ENCODE measurements at regions not wholly inside any gene's neighbourhood (a gene's known extent, or its start where the extent isn't known, plus 50 kb on each side); places are given as distances from the start of the nearest gene placed in this dataset.

DNA sequence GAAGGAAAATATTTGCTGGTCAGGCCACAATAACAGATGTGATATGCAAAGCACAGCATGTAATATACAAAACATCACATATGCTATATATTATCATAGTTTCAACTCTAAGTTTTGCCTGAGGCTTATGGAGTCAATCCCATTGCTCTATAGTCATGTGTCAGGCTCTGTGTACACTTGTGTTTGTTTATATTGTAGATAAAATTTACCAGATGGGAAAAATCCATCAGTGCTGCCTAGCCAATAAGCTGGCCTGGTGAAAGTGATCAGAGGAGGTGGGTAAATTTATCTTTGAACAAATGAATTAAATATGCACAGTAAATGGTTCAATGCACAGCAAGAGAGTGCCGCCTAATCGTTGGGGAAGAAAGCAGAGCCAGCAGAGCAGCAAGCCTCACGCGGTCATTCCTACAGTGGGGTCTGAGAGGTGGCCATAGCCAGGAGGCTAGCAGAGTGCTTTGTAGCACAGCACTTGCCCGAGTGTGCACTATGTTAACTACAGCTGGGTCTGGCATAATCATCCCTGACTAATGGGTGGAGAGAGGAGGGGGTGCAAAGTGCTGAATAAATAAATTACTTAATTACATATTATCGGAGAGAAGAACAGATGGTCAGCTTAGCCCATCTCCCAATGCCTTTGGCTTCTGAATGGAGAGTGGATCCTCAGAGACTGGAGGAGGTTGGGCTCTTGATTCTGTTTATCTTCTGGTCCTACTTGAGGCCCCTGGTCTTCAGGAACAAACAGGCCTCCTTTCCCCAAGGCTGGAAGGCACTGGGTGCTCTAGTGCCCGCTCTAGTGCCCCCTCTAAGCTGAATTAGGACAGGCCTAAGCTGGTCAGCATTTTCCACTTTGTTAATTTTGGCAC lies 153.5 kb downstream of the MAT2B start:
- FAIRE-seq = no peak
- ATAC-seq = no peak
- no peak for DNase-seq (ENCODE audit: low read depth, low spot score)
- H3K36me3 ChIP-seq (ENCODE audit: control insufficient read depth in 2 of 2, insufficient read depth in 2 of 2, low read length in 1 of 2) = no peaks in the 10 kb centered on the region
- ChIA-PET CTCF (no interaction called here), SMC1A (ENCODE audit: uncharacterized antibody, unreplicated experiment) (no interaction called here), POLR2A (no interaction called here), RAD21 (ENCODE audit: unreplicated experiment) (no interaction called here)
- in situ Hi-C loops (cut with MboI) = no loop called here
- WGBS (ENCODE audit: insufficient coverage, insufficient replicate concordance, low lambda C conversion rate, missing lambda C conversion rate) = 46% methylated on average over 7 of the region's 7 CpGs
- no peaks in the 10 kb centered on the region for H3K4me1 ChIP-seq (ENCODE audit: control insufficient read depth, insufficient read depth, low read length)
- no peak overlapping the region for H3K9ac ChIP-seq (ENCODE audit: control insufficient read depth, insufficient read depth, low read length)
- H3K27ac ChIP-seq (ENCODE audit: control insufficient read depth, insufficient read depth) = no peak overlapping the region
- H3K79me2 ChIP-seq (ENCODE audit: control insufficient read depth, insufficient read depth, low read length) = no peaks in the 10 kb centered on the region
- no peak overlapping the region for H3K4me2 ChIP-seq (ENCODE audit: control insufficient read depth, insufficient read depth)
- intact Hi-C loops (cut with micrococcal nuclease; ENCODE audit: unreplicated experiment) = no loop called here
- H3K9me3 ChIP-seq (replicated peaks; ENCODE audit: control insufficient read depth, insufficient read depth, low read length) = no peaks in the 10 kb centered on the region
- H4K20me1 ChIP-seq (ENCODE audit: control insufficient read depth, insufficient read depth) = no peaks in the 10 kb centered on the region
- no TSS peak for BruUV-seq (replicated peaks)
- H2AFZ ChIP-seq (ENCODE audit: control insufficient read depth, low read depth, low read length) = no peak overlapping the region
- TF ChIP-seq ATF3 (IDR thresholded peaks at IDR 0.05; ENCODE audit: borderline replicate concordance, extremely low read depth, low read depth, low read length) = no peak
- TF ChIP-seq CHD4 (IDR thresholded peaks at IDR 0.05) = no peak
- TF ChIP-seq RAD21 (IDR thresholded peaks at IDR 0.05; ENCODE audit: insufficient read depth, low read depth, low read length) = no peak
- no peak for TF ChIP-seq RAD51 (IDR thresholded peaks at IDR 0.05)
- no peak overlapping the region for H3K4me3 ChIP-seq
- H3K27me3 ChIP-seq (replicated peaks in 1 of 2; ENCODE audit: control insufficient read depth in 2 of 2, insufficient read depth in 2 of 2, low read length in 1 of 2) = no peaks in the 10 kb centered on the region

DNA sequence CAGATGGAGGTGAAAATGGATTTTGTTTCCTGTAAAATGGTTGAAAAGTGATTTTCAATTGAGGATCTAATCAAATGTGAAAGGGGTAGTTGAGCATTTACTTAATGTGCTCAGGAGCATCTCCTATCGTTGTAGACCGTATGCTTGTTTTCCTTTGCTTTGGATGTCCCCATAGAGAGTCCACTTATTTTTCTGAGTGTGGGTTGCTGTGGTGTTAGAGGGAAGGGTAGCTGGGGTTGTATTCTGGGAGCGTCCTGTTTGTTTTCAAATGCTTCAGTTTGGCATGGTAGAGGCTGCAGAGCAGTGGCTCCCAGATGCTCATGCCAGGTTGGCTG lies 154.1 kb downstream of the MAT2B start:
- Histone ChIP-seq H3K36me3 (ENCODE audit: control insufficient read depth in 2 of 2, insufficient read depth in 2 of 2, low read length in 1 of 2) (no peaks in the 10 kb centered on the region), H3K4me1 (ENCODE audit: control insufficient read depth, insufficient read depth, low read length) (no peaks in the 10 kb centered on the region), H4K20me1 (ENCODE audit: control insufficient read depth, insufficient read depth) (no peaks in the 10 kb centered on the region), H3K4me2 (ENCODE audit: control insufficient read depth, insufficient read depth) (no peak overlapping the region), H3K9ac (ENCODE audit: control insufficient read depth, insufficient read depth, low read length) (no peak overlapping the region), H2AFZ (ENCODE audit: control insufficient read depth, low read depth, low read length) (no peak overlapping the region), H3K27me3 (replicated peaks in 1 of 2; ENCODE audit: control insufficient read depth in 2 of 2, insufficient read depth in 2 of 2, low read length in 1 of 2) (no peaks in the 10 kb centered on the region), H3K4me3 (no peak overlapping the region), H3K79me2 (ENCODE audit: control insufficient read depth, insufficient read depth, low read length) (no peaks in the 10 kb centered on the region), H3K27ac (ENCODE audit: control insufficient read depth, insufficient read depth) (no peak overlapping the region), H3K9me3 (replicated peaks; ENCODE audit: control insufficient read depth, insufficient read depth, low read length) (no peaks in the 10 kb centered on the region)
- ATAC-seq (no peak), FAIRE-seq (no peak), DNase-seq (ENCODE audit: low read depth, low spot score) (no peak)
- intact Hi-C loops (cut with micrococcal nuclease; ENCODE audit: unreplicated experiment) (no loop called here), in situ Hi-C loops (cut with MboI) (no loop called here)
- TF ChIP-seq EGR1 (IDR thresholded peaks at IDR 0.05; ENCODE audit: borderline replicate concordance in 1 of 2, low read depth in 2 of 2, low read length in 2 of 2) (no peak), TCF7 (IDR thresholded peaks at IDR 0.05; ENCODE audit: borderline replicate concordance) (no peak), RELA (IDR thresholded peaks at IDR 0.05; ENCODE audit: borderline replicate concordance, partially characterized antibody) (no peak), PAX5 (IDR thresholded peaks at IDR 0.05; ENCODE audit: borderline replicate concordance, low read depth, low read length) (no peak)
- CTCF ChIA-PET = no interaction called here
- SMC1A ChIA-PET (ENCODE audit: uncharacterized antibody, unreplicated experiment) = no interaction called here
- no TSS peak for BruUV-seq (replicated peaks)
- RAD21 ChIA-PET (ENCODE audit: unreplicated experiment) = no interaction called here
- POLR2A ChIA-PET = no interaction called here
- 31% methylated on average over 3 of the region's 3 CpGs for WGBS (ENCODE audit: insufficient coverage, insufficient replicate concordance, low lambda C conversion rate, missing lambda C conversion rate)

Data from GM12878 (cell line).